Right lobe of liver (tissue), 6 donors: ENCODE measurements at regions not wholly inside any gene's neighbourhood (a gene's known extent, or its start where the extent isn't known, plus 50 kb on each side); places are given as distances from the start of the nearest gene placed in this dataset.

Experiments
- ATAC-seq, 4 donors: fragments of 200-7000 bp; cut with Tn5 transposase; one replicate each; pipeline ENCODE4 v1.9.1; 2020; ENCODE audit warnings: mild to moderate bottlenecking in 4 of 4, moderate library complexity in 4 of 4
- DNase-seq, 3 donors: peaks; one replicate each; pipeline ENCODE4 v3.0.0-alpha.2; 2020
- H3K27ac ChIP-seq, 3 donors: fragments of 200-600 bp; one replicate each; pipeline ENCODE4 v1.8.0; 2022
- H3K27me3 ChIP-seq, 2 donors: fragments of 200-600 bp; one replicate each; pipeline ENCODE4 v1.8.0; 2022
- H3K36me3 ChIP-seq, 4 donors: fragments of 200-600 bp; sonication (generic) in 1 of 4; one replicate each; pipeline versions ENCODE4 v1.5.1 to v1.8.0; 2017 to 2022; ENCODE audit warnings: control low read depth in 1 of 4
- H3K4me1 ChIP-seq, 4 donors: fragments of 200-600 bp; sonication (generic) in 1 of 4; one replicate each; pipeline versions ENCODE4 v1.5.1 to v1.8.0; 2017 to 2022; ENCODE audit warnings: control low read depth in 1 of 4
- H3K4me3 ChIP-seq, 3 donors: fragments of 200-600 bp; one replicate each; pipeline ENCODE4 v1.8.0; 2022
- H3K9me3 ChIP-seq, 4 donors: fragments of 200-600 bp; sonication (generic) in 1 of 4; one replicate each; pipeline versions ENCODE4 v1.5.1 to v1.8.0; 2017 to 2022; ENCODE audit warnings: control low read depth in 1 of 4
- CTCF ChIP-seq, 4 donors: fragments of 200-600 bp in 3 of 4; fragments of 450-650 bp in 1 of 4; IDR thresholded peaks; one replicate each; pipeline versions ENCODE4 v1.5.1 to v1.8.0; 2016 to 2022; ENCODE audit warnings: antibody characterized with exemption in 4 of 4, mild to moderate bottlenecking in 2 of 4
- POLR2A ChIP-seq: fragments of 450-650 bp; IDR thresholded peaks from one replicate; pipeline ENCODE4 v1.6.1; 2017; ENCODE audit warnings: antibody characterized with exemption, mild to moderate bottlenecking
- WGBS: methylation state at CpG from one replicate; pipeline ENCODE4 v1.1.6; 2018; ENCODE audit warnings: low coverage, low lambda C conversion rate; ENCODE audit not compliant: insufficient coverage; ENCODE audit errors: missing lambda C conversion rate; 5-methylcytosine and 5-hydroxymethylcytosine counted together
- intact Hi-C, 2 donors: fragments of 100-400 bp; cut with DNase I; formaldehyde crosslinking; loops; one replicate each; pipeline versions ENCODE4 v1.11.2 to v1.14.1; 2022
- donor health status: DM: no; HTN: yes; CAD: no.
- donor health status: DM: no; HTN: no; CAD: no.
- donor health status: DM: no; HTN: no; CAD: no.
- donor health status: DM: no; HTN: yes; CAD: no.
- donor health status: DM: no; HTN: yes; CAD: no.

DNA sequence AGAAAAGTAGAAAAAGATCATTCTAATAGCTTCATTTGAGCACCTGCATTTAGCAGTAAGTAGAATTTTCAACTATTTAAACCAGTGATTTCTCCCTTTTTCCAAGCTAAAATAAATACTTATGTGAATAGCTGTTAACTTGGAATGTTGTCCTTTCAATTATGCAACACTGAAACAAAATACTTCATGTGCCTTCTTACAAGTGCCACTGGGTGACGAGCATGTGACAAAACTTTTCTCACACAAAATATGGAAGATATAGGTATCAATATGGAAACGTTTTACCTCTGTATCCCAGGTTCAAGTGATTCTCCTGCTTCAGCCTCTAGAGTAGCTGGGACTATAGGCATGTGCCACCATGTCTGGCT lies 708.3 kb downstream of the STIM2 start:
- Histone ChIP-seq H3K4me1 (no peaks in the 10 kb centered on the region), H3K36me3 (no peaks in the 10 kb centered on the region), H3K27me3 (no peaks in the 10 kb centered on the region), H3K9me3 (no peaks in the 10 kb centered on the region), H3K27ac (no peak overlapping the region), H3K4me3 (no peak overlapping the region)
- ATAC-seq = no peak
- TF ChIP-seq POLR2A (no peak), CTCF (IDR thresholded peaks at IDR 0.05) (no peak)
- DNase-seq = no peak
- intact Hi-C loops = no loop called here
- WGBS = 26% methylated on average over 2 of the region's 2 CpGs

DNA sequence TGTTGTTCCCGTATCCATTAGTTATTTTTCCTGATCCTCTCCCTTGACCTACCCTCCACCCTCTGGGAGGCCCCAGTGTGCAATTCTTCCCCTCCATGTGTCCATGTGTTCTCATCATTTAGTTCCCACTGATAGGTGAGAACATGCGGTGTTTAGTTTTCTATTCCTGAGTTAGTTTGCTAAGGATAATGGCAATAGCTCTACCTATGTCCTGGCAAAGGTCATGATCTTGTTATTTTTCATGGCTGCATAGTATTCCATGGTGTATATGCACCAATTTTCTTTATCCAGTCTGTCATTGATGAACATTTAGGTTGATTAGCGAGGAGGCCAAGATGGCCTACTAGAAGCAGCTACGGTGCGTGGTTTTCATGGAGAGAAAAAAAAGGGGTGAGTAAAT lies 714.1 kb downstream of the STIM2 start:
- DNase-seq (no peak), ATAC-seq (no peak)
- intact Hi-C loops = no loop called here
- TF ChIP-seq CTCF (IDR thresholded peaks at IDR 0.05) (no peak), POLR2A (no peak)
- no peaks in the 10 kb centered on the region for H3K9me3 ChIP-seq
- H3K4me1 ChIP-seq = no peaks in the 10 kb centered on the region
- no peak overlapping the region for H3K4me3 ChIP-seq
- H3K36me3 ChIP-seq = no peaks in the 10 kb centered on the region
- WGBS = 55% methylated on average over 5 of the region's 5 CpGs
- H3K27me3 ChIP-seq = no peaks in the 10 kb centered on the region
- no peak overlapping the region for H3K27ac ChIP-seq

DNA sequence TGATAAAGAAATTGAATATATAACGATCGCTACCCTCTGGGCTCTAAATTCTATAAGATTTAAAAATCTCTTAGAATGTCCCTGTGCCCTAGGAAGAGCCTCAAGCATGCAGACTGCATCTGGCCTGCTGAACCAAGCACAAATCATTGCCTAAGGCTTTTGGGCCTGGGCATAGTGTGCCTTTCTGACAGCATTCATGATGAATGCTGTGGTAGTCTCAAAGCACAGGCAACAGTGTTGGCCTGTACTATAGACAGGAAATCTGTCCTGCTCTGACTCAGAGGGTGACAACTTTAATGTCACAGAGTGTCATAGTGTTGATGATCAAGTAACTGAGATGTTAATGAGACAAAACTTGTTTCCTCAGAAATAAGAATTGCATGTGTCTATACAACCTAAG lies 717.3 kb downstream of the STIM2 start:
- no peak for TF ChIP-seq POLR2A
- TF ChIP-seq CTCF (IDR thresholded peaks at IDR 0.05) = no peak
- ATAC-seq = no peak
- Histone ChIP-seq H3K4me3 (no peak overlapping the region), H3K9me3 (no peaks in the 10 kb centered on the region), H3K4me1 (no peaks in the 10 kb centered on the region), H3K36me3 (no peaks in the 10 kb centered on the region), H3K27ac (no peak overlapping the region), H3K27me3 (no peaks in the 10 kb centered on the region)
- DNase-seq = no peak
- intact Hi-C loops = no loop called here
- 83% methylated on average over 2 of the region's 2 CpGs for WGBS

DNA sequence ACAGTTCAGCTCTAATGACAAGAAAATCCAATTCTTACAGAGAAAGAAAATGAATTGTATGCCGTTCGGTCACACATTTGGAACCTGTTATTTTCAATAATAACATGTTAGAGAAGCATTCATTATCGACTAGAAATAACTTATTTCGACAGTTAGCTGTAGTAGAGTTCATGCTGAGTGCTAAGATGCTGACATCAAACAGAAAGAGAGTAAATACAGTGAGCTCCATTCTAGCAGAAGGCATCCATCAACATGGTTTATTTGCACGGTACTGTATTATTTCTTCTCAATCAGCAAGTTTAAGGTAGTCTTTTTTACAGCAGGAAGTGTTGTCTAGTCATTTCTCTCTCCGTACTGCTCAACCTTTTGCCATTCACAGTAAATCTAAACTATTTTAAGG lies 732.1 kb downstream of the STIM2 start:
- Histone ChIP-seq H3K27me3 (no peaks in the 10 kb centered on the region), H3K27ac (no peak overlapping the region), H3K9me3 (no peaks in the 10 kb centered on the region), H3K36me3 (no peaks in the 10 kb centered on the region), H3K4me1 (no peaks in the 10 kb centered on the region), H3K4me3 (no peak overlapping the region)
- ATAC-seq (no peak), DNase-seq (no peak)
- TF ChIP-seq CTCF (IDR thresholded peaks at IDR 0.05) (no peak), POLR2A (no peak)
- 60% methylated on average over 6 of the region's 6 CpGs for WGBS
- intact Hi-C loops = no loop called here

DNA sequence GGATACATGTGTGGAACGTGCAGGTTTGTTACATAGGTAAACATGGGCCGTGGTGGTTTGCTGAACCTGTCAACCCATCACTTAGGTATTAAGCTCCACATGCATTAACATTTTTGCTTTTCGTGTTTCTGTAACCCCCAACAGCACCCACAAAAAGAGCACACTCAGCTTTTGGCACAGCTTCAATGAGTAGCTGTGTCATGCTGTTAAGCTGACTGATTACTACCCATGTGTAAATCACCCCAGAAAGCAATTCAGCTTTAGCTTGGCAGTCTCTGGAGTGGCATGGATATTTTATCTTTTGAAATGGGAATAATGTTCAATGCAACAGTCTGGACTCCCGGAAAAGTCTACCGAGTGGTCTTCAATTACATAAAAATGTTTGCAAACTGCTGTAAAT lies 734.3 kb downstream of the STIM2 start:
- H3K4me1 ChIP-seq = no peaks in the 10 kb centered on the region
- DNase-seq (no peak), ATAC-seq (no peak)
- WGBS = 78% methylated on average over 4 of the region's 5 CpGs
- H3K4me3 ChIP-seq = no peak overlapping the region
- no peak for TF ChIP-seq CTCF (IDR thresholded peaks at IDR 0.05)
- TF ChIP-seq POLR2A = no peak
- intact Hi-C loops = no loop called here
- H3K36me3 ChIP-seq = no peaks in the 10 kb centered on the region
- no peaks in the 10 kb centered on the region for H3K9me3 ChIP-seq
- no peak overlapping the region for H3K27ac ChIP-seq
- H3K27me3 ChIP-seq = no peaks in the 10 kb centered on the region
